GM18873 (cell line): ENCODE measurements at regions not wholly inside any gene's neighbourhood (a gene's known extent, or its start where the extent isn't known, plus 50 kb on each side); places are given as distances from the start of the nearest gene placed in this dataset.
"Not testable (repeated sequence)": the region's sequence is repeated elsewhere in the genome, so short reads cannot be mapped to it uniquely, and the experiment has no call there.

Experiments used
- ATAC-seq: cut with Tn5 transposase; IDR thresholded peaks from one replicate; pipeline ENCODE4 v1.9.1; 2021; ENCODE audit warnings: mild to moderate bottlenecking, moderate library complexity, moderate number of reproducible peaks; ENCODE audit not compliant: unreplicated experiment, low FRiP score

DNA sequence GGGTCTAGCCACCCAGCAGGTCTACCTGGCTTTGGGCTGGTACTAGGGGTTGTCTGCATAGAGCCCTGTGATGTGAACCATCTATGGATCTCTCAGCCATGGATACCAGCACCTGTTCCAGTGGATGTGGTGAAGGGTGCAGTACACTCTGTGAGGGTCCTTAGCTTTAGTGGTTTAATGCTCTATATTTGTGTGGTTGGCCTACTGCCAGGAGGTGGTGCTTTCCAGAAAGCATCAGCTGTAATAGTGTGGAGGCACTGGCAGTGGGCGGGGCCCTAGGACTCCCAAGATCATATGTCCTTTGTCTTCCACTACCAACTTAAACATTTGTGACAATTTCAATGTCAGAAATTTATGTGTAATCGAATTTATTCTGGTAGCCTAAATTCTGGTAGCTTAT, 1065.1 kb downstream of the RPIA start:
- not testable (repeated sequence) for ATAC-seq

DNA sequence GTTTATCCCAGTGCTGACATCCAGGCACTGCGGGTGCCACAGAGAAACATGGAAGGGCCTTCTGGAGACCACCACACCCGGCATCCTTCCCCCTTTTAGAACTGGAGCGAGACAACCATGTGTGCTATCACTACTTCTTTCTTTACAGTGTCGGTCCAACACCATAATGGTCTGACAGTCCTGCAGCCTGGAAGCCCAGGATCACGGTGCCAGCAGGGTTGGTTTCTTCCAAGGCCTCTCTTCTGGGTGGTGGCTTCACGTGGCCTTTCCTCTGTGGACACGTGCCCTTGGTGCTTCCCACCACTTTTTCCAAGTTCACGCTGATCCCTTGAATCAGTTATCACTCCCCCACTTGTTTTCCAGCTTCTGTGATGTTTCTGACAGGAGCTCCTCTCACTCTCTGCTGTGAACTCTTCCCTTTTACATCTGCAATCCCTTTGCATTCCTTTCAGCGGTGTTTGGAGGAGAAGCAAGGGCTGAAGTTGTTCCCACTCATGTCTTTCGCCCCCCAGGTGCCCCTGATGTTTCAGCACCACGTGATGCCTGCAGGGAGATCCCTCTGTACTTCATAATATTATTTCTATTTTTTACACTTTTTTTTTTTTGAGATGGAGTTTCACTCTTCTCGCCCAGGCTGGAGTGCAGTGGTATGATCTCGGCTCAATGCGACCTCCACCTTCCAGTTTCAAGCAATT, 1067.0 kb downstream of the RPIA start:
- not testable (repeated sequence) for ATAC-seq

DNA sequence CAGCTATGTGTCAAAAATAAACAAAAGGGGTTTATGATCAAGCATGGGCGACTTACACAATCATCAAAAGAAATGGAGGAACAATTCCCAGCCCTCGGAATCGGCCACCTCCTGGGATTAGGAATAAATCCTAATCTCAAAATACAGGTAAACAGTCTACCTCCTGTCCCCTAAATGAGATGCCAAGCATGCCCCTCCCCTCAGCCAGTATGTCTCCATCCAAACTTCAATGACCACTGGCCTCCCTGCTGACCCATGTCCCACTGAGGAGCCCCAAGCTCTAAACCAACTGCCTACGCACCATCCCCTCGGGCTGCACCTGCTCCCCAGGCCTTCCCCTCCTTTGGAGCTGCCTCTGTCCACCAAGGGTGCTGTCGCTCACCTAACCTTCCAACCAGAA, 1069.3 kb downstream of the RPIA start:
- ATAC-seq: not testable (repeated sequence)

DNA sequence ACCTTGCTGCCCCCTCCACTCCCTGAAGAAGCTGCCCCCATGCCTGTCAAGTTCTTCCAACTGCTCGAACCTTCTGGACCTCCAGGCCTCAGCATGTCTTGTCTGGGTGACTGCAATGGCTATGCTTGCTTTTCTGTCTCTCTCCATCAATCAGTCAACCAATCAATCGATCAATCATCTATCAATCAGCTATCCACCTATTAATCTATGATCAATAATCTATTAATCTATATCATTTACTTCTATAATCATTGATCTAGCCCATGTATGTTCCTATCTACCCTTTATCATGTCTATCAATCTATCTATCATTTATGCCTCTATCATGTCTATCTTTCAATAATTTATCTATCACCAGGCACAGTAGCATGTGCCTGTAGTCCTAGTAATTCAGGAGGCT, 1069.7 kb downstream of the RPIA start:
- not testable (repeated sequence) for ATAC-seq

DNA sequence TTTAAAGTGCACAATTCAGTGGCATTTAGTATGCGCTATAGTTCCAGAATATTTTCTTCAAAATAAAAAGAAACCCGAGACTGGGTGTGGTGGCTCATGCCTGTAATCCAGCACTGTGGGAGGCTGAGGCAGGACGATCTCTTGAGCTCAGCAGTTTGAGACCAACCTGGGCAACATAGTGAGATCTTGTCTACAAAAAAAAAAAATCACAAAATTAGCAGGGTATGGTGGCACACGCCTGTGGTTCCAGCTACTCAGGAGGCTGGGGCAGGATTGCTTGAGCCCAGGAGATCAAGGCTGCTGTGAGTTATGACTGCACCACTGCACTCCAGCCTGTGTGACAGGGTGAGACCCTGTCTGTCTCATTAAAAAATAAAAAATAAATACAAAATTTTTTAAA, 1070.4 kb downstream of the RPIA start:
- not testable (repeated sequence) for ATAC-seq

DNA sequence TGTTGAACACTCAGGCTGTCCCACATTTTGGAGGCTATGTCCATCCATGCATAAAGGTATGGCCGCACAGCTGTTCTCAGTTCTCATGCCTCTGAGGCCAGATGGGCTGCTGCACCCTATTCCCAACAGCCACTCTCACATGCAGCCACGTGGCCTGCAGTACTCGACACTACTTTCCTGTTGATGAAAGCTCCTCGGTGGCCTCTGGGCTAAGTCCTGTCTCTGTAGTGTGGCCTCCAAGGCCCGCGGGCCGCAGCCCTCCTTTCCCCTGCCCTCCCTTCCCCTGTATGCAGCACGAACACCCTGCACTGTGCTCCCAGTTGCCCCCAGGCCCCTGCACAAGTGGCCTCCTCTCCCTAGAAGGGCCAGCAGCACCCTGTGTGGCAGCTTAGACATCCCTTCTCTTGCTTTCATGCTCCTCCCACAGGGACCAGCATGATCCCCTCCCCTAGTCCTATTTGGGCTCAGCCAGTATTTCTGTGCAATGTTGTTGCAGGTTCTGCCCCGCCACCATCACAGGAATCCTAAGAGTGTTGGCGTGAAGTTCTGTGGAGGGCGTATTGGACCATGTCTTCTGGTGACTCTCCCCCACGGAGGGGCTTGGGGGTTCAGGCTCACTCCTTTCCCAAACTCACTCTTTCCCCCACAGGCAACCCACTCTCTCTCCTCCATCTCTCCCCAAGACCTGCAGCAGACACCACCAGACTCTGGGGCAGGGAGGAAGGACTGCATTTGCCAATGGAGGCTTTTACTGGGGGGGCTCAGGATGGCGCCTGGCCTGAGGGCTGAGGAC, 1071.2 kb downstream of the RPIA start:
- not testable (repeated sequence) for ATAC-seq

DNA sequence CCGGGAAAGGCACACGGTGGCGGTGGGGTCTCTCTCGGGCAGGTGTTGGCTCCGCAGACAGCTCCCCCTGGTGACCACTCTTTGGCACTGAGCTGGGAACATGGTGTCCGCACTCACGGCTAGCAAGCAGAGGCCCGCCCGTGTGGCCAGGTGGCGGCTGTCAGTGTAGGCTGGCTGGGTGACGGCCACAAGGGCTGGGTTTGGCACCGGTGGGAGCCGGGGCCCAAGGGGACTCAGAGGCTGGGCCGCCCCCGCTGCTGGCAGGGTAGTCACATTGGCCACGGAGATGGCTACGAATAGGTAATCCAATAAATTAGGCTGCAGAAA, 1071.7 kb downstream of the RPIA start:
- ATAC-seq: no peak

DNA sequence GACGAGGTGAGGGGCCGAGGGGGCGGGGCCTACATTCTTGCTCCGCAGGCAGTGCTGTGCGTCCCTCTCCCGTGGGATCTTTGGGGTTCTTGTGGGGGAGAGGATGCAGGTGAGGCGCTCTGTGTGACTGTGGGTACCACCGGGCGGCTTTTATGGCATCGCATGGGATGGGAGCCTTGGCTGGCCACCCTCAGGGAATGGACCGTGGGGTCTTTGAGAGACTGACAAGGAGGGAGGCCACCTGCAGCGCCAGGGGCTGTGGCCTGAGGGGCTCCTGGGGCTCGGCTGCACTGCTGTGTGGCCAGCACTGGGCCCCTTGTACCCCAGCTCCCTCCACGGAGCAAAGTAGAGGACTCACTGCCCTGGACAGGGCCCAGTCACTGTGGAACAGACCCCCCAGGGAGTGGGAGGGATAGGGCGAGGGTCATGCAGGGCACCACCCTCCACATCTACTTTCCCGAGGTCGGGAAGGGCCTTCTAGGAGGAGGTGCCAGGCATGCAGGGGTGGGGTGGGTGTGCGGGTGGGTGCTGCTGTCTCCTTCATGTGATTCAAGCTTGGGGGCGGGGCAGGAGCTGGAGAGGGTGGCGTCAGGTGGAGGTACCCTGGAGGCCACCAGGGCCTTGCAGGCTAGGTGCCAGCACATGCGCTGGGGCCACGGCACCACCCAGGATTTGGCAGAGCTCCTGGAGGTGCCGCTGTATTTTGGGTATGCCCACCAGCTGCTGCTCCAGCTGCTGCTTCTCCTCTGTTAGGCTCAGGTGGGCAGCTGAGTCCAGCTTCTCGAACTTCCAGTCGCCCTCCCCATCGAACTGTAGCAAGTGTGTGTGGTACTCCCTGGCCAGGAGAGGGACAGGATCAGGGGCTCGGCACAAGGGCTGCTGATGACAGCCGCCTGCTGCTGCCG, 1072.4 kb downstream of the RPIA start:
- ATAC-seq: no peak

DNA sequence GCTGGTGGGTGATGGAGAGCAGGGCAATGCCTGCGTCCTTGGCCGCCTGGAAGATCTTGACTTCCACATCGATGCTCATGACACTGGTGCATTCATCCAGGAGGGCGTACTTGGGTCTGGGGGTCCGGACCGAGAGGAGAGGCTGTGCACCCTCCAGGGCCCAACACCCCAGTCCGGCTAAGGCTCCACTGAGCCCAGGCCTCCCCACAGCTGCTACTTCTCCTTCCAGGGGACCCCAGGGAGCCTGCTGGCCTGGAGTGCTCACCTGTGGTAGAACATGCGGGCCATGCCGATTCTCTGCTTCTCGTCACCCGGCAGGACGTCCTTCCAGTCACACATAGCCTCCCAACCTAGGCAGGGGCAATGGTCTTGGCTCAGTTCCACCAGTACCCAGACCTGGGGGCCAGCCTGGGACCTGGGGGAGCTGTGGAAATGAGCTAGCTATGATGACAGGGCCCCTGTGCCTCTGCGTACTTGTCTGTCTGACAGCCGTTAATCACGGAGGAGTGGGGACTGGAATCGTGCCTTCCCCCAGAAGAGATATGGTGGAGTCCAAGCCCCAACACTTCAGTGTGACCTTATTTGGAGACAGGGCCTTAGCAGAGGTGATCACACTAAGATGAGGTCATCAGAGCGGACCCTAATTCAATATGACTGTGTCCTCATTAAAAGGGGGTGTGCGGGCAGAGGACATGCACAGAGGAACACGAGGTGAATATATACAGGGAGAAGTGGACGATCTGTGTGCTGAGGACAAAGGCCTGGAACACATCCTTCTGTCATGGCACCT, 1073.3 kb downstream of the RPIA start:
- not testable (repeated sequence) for ATAC-seq

DNA sequence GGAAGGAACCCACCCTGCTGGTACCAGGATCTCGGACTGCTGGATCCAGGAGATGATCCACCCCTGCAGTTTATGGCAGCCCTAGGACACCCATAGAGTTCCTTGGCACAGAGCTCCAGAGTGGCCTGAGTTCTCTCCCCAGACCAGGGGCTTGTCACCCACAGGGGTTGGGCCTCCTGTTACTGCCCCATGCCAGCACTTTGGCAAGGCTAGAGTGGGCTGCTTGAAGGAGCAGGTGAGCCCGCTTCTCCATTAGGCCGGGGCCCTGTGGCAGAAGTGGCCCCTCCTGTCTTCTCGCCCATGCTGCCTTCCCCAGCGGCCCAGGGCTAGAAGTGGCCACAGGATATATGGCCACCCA, 1073.9 kb downstream of the RPIA start:
- ATAC-seq: not testable (repeated sequence)

DNA sequence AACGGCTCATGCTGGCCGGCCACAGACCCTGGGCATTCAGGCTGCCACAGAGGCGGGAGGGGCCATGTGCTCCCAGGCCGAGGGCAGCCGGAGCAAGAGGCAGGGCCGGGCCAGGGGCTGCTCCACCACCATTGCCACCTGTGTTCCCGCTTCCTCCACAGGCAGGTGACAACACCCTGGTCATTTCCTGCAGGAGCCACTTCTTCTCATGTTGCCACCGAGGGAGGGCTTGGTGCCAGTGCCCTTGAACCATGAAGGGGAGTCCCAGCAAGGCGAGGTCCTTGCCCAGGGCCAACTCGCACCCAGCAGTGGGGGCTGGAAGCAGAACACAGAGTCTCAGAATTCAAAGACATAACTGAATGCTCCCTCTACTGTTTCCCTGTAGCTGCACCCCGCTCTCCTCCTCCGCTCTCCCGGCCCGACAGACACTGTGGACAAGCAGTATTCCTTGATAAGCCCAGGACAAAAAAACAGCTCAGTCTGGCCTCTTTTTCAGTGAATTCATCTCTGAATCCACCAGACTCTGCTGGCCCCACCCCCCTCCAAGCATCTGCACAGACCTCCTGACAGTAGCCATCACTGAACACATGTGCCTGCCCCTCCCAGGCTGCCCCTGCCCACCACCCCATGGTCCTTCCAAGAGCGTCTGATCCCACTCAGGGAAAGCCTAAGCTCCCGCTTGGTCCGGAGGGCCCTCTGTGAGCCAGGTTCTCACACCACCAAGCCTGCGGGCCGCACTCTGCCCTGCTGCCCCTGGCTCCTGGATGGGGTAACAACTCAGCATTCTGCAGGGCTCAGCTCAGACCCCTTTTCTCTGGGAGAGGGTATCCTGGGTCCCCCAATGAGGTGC, 1074.9 kb downstream of the RPIA start:
- ATAC-seq: not testable (repeated sequence)

DNA sequence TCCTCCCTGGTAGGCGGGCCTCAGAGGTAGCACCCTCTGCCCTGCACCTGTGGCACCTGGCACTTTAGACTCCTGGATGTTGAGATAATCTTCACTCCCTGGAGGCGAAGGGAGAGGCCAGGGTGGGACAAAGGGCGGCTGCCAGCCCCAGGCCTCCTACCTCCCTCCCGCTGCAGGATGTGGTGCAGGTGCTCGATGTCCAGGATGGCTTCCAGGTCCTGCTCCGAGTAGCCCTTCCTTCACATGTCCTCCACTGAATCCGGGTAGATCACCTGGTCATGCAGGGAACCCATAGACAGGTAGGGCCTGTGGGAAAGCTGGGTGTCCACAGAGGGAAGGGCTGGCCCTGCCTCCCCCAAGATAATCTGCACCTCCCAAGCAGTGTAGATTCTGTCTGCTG, 1075.6 kb downstream of the RPIA start:
- ATAC-seq: not testable (repeated sequence)

DNA sequence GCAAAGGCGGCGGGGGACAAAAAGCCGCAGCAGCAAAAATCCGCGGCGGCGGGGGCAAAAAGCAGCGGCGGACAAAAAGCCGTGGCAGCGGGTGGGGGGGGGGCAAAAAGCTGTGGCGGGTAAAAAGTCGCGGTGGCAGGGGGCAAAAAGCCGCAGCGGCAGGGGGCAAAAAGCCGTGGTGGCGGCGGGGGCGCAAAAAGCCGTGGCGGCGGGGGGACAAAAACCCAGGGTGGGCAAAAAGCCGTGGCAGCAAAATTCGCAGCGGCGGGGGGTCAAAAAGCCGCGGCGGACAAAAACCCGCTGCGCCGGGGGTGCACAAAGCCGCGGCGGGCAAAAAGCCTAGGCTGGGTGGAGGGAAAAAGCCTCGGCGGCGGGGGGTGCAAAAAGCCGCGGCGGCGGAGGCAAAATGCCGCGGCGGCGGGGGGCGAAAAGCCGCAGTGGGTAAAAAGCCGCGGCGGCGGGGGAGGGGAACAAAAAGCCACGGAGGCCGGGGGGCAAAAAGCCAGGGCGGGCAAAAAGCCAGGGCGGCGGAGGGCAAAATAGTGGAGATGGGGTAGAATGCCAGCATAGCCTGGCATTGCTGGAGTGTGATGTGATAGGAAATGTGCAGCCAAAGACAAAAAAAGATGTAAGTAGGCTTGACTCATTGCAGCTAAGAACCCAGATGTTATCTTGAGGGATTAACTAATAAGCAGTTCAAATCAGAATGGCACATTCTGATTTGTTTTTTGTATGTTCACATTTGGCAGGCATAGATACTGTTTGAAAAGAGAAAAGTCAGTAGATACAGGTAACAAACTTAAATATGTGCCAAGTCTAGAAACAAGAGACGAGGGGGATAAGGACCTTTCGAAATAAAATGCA, 1076.3 kb downstream of the RPIA start:
- ATAC-seq: no peak

DNA sequence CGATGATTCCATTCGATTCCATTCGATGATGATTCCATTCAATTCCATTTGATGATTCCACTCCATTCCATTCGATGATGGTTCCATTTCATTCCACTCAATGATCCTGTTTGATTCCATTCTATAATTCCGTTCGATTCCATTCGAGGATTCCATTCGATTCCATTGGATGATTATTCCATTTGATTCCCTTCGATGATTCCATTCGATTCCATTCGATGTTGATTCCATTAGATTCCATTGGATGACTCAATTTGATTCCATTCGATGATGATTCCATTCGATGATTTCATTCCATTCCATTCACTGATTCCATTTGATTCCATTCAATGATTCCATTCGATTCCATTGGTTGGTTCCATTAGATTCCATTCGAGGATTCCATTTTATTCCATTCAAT, 1084.4 kb downstream of the RPIA start:
- no peak for ATAC-seq

DNA sequence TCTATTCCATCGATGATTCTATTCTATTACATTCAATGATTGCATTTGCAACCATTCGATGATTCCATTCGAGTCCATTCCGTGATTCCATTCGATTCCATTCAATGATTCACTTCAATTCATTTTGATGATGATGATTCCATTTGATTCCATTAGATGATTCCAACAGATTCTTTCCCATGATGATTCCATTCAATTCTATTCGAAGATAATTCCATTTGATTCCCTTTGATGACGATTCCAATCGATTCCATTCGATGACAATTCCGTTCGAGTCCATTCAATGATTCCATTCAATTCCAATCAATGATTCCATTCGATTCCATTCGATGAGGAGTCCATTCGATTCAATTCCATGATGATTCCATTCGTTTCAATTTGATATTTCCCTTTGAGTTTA, 1088.8 kb downstream of the RPIA start:
- no peak for ATAC-seq

DNA sequence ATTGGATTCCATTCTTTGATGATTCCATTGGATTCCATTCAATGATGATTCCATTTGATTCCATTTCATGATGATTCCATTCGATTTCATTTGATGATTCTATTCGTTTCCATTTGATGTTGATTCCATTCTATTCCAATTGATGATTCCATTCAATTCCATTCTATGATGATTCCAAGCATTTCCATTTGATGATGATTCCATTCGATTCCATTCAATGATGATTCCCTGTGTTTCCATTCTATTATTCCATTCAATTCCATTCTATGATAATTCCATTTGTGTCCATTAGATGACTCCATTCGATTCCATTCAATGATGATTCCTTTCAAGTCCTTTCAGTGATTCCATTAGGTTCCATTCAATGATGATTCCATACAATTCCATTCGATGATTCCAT, 1090.5 kb downstream of the RPIA start:
- no peak for ATAC-seq

DNA sequence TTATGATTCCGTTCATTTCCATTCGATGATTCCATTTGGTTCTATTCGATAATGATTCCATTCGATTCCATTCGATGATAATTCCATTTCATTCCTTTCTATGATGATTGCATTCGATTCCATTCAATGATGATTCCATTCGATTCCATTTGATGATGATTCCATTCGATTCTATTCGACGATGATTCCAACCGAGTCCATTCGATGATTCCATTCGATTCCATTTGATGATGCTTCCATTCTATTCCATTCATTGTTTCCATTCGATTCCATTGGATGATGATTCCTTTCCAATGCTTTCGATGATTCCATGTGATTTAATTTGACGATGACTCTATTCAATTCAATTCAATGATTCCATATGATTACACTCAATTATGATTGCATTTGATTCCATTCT, 1093.5 kb downstream of the RPIA start:
- ATAC-seq: no peak

DNA sequence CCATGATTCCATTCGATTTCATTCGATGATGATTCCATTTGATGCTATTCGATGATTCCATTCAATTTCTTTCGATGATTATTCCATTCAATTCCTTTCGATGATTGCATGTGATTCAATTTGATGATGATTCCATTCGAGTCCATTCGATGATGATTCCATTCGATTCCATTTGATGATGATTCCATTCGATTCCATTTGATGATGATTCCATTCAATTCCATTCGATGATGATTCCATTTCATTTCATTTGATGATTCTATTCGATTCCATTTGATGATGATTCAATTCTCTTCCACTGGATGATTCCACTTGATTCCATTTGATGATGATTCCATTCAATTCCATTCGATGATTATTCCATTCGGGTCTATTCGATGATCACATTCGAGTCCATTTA, 1094.1 kb downstream of the RPIA start:
- not testable (repeated sequence) for ATAC-seq

DNA sequence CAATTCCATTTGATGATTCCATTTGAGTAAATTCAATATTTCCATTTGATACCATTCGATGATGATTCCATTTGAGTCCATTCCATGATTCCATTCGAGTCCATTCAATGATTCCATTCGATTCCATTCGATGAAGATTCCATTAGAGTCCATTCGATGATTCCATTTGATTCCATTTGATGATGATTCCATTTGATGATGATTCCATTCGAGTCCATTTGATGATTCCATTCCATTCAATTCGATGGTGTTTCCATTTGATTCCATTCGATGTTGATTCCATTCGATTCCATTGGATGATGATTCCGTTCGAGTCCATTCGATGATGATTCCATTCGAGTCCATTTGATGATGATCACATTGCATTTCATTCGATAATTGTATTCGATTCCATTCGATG, 1095.2 kb downstream of the RPIA start:
- ATAC-seq: not testable (repeated sequence)
